Stimulated activated CD4-positive, alpha-beta T cell treated with anti-CD3 and anti-CD28 coated beads, Interleukin-1b, Interleukin-23, amount 100 ng/mL, for 48 hours (primary cell): ENCODE measurements at regions not wholly inside any gene's neighbourhood (a gene's known extent, or its start where the extent isn't known, plus 50 kb on each side); places are given as distances from the start of the nearest gene placed in this dataset.

Experiments
- DNase-seq: peaks from one replicate; pipeline ENCODE4 v3.0.0-alpha.2; 2020

DNA sequence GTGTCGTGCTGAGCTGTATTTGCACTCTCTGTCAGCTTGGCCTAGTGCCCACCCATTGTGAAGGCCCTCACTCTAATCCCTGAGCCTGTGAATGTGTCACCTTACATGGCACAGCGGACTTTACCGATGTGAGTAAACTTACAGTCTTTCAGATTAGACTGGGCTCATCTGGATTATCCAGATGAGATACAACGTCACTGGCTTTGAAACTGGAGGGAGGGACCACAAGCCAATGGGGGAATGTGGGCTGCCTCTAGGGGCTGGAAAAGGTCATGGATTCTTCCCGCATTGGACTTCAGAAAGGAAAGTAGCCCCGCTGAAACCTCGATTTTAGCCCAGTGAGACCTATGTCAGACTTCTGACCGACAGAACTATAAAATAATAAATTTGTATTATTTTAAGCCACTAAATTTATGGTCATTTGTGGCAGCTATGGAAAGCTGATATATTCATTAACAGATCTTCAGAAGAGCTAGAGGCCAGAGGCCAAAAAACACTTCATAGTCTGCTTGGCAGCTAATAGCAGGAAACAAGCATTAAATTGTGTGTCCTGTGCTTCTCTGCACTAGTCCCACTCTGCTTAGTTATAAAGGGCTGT lies 139.0 kb upstream of the GAS1 start:
- no peak for DNase-seq

DNA sequence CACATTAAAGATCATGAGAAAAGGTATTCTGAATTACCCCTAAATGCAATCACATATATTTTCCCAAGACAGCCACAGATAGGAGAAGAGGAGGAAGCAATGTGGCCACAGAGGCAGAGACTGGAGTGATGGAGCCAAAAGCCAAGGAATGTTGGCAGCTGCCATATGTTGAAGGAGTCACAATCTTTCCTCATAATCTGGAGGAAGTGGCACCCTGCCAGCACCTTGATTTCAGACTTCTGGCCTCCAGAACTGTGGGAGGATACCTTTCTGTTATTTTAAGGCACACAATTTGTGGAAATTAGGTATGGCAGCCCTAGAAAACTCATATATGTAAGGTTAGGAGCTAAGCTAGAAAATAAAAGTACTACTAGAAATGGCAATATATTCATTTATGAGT lies 139.9 kb upstream of the GAS1 start:
- no peak for DNase-seq

DNA sequence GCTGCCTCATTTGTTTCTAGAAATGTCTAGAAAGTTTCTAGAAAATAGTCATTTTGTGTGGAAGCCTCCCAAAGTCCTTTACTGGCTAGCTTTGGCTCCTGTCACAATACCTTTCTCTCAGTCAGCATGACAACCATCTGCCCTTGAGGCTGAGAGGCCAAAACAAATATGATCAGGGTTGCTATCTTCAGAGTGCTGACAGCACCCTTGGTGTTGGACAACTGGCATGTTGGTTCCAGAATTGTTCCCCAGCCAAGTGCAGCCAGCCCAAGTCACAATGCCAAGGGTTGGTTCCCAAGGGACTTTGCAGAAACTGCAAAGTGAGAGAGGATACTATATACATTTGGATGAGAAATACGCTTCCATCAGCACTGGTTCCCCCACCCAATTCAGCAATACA lies 140.9 kb upstream of the GAS1 start:
- DNase-seq: no peak

DNA sequence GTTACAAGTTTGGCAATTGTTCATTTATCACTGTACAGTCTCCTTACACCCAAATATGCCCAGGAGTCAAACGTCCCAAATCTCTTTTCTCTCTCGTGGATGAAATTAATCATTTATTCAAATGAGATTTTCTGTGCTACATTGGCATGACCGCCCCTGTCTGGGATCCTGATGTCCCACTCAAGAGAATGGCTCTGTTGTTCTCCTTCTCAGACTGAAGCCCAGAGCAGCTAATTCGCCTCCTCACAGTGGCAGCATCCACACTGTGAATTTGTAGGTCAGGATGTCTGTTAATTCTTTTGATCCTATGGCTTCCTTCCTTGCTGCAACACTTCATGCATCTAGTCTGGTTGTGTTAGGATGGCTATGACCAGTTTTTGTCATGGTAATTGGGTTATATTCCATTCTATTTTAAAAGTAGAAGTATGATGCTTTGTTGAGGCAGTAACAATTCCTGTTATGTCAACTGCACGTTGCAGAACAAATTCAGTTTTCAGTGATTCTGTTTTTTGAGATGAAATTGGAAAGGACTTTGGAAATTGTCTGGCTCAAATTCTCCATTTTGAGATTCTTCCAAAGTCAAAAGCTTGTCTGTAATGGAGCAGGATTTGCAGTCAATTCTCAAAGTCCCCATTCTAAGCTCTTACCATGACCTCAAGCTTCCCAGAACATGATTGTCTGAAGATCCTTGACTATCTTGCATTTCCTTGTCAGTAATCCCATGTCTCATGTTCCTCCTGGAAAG lies 141.5 kb upstream of the GAS1 start:
- DNase-seq: no peak

DNA sequence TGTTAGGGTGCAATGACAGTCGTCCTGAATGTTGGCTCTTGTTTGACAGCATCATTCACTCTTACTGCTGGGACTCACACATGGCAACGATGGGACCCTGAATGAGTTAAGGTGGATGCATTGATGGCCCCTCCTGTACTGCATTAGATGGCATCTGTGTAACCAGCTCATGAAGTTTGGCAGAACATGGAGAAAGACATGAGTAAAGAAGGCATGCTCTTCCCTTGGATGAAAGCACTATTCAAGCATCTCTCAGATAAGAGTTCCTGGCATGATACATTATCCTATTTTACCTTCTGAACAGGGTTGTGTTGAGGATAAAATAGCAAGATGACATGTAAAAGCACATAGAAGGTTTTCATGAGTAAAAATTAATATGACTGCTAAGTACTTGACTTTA lies 142.2 kb upstream of the GAS1 start:
- DNase-seq: no peak

DNA sequence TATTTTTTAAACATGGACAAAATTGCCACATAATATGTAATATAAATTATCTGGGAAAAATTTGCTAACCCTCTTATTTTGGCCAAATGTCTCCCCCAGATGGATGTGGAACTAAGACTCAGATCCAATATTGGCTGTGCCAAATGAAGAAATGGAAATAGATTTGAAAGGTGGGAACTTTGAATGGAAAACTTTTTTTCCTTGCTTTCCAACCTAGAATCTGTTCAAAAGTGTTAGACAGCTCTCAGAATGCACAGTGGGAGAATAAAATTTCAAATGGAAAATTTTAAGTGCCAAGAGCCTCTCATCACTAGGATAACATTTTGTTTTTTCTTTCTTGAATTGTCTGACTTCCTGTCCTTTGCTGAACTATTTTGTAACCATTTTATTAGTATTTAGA lies 142.6 kb upstream of the GAS1 start:
- DNase-seq: no peak

DNA sequence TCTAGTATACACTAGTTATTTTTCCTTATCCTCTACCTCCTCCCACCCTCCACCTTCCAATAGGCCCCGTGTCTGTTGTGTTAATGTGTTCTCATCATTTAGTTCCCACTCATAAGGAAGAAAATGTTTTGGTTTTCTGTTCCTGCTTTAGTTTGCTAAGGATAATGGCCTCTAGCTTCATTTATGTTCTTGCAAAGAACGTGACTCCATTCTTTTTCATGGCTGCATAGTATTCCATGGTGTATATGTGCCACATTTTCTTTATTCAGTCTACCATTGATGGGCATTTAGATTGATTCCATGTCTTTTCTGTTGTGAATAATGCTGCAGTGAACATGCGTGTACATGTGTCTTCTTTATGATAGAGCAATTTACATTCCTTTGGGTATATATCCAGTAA lies 146.5 kb upstream of the GAS1 start:
- DNase-seq: no peak

DNA sequence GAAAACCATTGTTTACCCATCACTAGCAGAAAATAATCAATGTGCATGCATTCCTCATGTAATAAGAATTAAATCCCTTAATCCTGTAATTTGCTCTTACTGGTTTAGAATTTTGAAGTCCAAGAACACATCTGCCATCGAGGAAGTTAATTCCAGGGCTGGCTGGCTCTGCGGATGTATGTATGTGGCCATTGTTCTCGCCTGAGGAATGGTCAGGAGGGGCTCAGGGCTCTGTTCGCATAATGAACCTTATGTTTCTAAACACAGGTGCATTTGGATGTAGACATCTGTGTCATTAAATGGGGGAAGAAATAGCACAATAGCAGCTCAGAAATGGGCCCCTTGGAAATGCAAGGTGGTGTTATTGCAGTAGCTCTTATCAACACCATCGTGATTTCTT lies 148.6 kb upstream of the GAS1 start:
- no peak for DNase-seq

DNA sequence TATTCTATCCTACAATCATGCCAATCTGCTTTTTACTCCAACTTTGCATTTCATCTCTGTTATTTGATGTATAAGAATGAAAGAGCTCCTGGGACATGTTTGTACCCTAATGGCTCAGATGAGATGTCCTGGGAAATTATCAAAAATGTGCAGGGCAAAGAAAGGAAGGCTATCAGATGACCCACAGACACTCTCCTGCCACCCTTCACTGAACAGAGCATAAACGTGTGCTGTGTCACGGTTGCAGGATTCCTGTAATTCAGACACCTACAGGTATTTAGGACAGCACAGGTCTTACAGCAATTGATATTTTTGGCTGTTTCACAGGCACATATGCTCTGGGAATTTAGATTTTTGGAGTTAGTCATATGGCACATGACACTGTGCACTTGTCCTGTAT lies 149.2 kb upstream of the GAS1 start:
- DNase-seq: no peak

DNA sequence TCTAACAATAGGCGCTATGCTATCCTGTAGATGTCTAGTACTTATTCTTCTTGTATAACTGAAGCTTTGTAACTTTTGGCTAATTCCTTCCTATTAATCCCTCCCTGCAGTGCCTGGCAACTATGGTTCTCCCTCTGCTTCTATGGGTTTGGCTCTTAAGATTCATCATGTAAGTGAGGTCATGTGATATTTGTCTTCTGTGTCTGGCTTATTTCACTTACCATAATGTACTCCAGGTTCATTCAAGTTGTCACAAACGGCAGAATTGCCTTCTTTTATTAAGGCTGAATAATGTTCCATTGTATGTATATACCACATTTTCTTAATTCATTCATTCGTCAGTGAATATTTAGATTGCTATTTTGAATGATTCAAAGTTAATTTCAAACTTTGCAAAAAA lies 149.9 kb upstream of the GAS1 start:
- no peak for DNase-seq

DNA sequence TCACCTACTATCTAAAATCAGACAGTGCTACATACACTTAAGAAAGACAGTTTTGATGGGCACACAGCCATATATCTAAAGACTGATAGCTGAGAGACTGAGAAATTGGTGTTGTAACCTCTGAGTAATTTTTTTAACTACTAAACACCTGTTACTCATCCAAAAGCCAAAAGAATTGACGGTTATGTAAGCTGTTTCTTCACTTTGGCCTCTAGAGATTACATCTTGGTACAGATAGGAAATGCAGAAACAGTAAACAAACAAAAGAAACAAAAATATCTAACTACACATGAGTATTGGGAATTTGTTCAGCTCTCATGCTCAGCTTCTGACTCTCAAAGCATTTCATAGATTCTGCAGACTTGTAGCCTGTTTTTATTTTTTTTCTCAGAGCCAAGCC lies 152.1 kb upstream of the GAS1 start:
- DNase-seq: no peak

DNA sequence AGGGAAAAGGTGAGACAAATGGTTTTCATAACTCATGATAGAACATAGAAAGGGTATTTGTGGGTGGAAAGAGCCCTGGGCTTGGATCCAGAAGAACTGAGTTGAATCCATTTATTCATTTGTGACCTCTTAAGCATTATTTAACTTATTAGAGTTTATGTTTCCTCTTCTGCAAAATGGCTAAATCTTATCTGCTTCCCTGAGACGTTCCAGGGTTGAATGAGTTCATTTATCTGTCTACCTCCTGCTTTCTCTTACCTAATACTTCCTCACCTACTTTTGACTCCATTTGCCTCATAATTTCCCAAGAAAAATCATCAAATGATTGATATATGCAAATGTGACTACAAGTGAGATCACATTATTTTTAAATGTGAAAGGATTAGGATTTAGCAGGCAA lies 152.7 kb upstream of the GAS1 start:
- no peak for DNase-seq

DNA sequence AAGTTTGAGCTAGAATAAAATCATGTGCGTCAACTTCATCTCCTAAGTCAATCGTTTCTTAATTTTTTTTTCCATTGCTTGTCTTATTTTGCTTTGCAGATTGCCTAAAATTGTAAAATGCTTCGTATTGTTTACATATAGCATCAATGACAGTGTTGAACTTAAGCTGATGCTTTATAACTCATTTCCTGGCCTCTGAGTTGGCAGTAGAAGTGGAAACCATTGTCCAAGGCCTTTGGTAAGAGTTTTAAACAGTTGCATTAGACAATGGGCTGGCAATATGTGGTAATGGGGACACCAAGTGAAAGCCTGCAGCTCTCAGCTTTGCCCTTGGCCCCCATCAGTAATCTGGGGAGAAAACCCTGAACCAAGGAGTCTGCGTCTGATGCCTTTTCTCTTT lies 154.8 kb upstream of the GAS1 start:
- DNase-seq: no peak

DNA sequence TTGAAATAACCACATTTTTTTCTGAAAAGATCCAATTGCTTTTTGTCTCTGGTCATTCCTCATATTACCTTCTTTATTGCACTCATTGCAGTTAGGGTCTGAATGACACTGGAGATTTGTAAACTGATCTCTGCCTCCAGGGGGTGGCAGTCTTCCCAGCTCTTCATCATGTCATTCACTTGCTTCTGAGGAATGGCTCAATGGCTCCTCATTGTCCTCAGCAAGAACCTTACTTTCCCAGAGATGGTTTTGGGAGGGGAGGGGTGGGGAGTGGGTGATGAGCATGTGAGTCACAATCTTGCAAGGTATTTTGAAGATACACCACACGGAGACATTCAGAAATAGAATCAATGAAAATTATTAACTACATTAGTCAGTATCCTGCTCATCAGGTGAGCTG lies 159.8 kb upstream of the GAS1 start:
- DNase-seq: no peak

DNA sequence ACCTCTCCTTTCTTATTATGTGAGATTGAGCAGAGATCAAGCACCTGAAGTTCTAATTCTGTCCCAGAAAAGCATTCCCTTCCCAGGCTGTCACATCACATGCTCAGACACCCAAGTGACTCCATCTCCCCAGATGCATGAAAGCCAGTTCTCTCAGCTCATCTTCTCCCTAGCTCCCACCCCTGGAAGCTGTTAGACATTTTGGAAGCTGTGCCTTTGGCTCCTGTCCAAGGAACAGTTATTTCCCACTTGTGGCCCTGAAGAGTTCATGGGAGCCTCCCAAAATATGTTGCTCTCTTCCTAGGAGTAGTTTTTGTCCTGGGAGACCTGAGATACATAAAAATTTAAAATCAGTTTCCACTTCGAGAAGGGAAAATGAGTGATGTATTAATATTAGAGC lies 161.4 kb upstream of the GAS1 start:
- no peak for DNase-seq

DNA sequence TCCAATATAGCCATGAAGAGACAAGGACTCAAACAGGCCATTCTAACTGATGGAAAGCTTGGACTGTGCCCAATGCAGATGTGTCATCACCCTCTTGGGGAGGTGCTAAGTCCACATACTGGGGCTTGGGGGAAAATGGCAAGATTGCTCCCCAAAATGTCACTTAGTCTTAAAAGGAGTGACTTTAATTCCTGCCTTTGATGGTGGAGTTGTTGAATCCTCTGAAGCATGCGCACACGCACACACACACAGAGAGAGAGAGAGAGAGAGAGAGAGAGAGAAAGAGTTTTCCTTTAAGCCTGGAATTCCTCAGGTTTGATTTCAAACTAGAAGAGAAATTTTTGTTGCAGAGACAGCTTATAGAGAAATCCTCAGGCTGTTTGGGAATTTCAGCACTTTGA lies 161.9 kb upstream of the GAS1 start:
- DNase-seq: no peak

DNA sequence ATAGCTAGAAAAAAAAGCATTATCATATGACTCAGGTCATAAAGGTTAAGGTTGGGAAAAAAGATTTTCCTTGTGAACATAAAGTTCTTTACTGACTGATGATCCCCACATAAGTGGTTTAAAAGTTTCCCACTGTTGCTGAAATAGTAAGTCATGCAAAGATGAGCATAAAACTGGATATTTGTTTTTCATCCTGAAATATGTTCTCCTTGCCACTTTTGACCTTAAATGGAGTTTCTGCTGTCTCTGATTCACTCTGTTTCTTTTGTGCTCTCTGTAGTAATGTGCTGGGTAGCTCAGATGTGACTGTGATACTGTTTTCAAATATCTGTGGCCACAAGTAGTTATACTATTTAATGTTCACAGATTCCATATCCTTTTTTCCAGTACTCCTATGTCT lies 162.5 kb upstream of the GAS1 start:
- DNase-seq: no peak

DNA sequence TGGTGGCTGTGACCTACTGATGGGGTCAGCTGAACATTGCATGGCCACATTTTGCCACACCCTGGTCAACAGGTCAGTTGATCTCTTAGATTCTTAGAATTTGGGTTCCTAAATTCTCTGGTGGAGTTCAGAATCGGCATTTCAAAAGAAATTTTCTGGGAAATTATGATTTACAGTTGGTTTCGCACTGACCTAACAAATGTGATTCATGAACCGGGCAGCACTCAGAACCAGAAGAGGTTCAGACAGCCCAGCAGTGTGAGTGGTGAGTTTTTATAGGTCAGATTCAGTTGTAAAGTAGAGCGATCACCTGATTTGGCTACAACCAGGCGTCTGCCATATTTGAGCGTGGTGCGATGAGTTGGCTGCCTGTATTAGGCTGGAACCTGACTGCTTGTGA lies 163.7 kb upstream of the GAS1 start:
- no peak for DNase-seq

DNA sequence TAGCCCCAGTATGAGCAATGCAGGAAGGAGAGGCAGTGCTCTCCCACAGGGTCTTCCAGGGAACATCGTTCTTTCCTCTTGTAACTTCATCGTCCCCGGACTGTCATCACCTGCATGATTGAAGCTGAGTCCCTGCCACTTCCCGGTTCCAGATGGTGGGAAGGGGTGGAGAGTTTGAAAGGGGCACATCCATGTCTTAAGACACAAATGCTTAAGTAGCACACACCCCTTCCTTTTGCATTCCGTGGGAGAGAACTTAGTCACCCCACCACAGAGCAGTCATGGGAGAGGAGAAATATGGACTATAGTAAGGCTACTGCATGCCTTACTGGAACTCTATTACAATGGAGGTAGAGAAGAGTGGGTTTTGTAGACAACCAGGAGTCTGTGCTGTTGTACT lies 165.3 kb upstream of the GAS1 start:
- no peak for DNase-seq

DNA sequence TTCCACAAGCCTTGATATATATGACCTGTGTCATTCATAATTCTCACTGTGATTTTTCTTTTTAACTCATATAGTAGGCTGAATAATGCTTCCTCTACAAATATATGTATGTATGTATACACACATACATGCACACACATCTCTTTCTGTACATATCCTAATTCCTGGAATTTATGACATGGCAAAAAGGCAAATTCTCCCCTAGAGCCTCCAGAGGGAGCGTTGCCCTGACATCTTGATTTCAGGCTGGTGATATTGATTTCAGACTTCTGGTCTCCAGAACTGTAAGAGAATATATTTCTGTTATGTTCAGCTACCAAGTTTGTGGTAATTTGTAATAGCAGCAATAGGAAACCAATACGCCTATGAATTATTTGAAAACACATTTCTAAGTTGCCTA lies 166.6 kb upstream of the GAS1 start:
- DNase-seq: no peak

DNA sequence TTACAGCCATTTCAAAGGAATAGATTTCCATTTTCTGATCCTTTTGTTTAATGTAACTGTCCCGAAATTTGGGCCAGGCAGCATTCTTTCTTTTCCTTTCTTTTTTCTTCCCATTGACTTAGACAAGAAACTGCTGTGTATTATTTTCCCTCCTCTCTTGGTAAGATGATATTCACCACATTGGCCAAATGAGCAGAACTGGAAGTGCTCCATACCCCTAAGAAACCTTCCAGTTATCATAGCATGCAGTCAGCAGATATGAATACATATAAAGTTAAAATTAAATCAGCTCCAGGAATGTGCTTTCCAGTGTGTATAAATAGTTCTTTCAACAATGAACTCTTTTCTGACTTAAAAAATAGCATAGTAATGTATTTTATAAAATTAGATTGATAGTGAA lies 168.5 kb upstream of the GAS1 start:
- no peak for DNase-seq

DNA sequence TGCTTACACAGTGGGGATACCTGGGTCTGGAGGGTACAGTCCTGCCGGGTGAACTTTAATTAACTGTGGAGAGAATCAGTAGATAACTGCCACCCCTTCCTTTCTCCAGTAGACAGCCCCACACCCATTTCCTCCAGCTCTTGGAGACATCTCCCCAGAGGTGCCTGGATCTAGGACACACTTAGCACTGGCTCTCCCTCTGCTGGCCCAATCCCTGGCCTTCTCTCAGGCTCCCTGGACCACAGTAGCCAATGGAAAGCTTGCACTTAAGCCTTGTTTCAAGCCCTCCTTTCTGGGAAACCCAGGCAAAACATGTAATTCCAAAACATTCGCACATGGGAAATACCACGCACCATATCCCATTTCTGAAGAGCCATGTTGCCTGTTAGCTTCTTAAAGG lies 169.2 kb upstream of the GAS1 start:
- DNase-seq: no peak

DNA sequence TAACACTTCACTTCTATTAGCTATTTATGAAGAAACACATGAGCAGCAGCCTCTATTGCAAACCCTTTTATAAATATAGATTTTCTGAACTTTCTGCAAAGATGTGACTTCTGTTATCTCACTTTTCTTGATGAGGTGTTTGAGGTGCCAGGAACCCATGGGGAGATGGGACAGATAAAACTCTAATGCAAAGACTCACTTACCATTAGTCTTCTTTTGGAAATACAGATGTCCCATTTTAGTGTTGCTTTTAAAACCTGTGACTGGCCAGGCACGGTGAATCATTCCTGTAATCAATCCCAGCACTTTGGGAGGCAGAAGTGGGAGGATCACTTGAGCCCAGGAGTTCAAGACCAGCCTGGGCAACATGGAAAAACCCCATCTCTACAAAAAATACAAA lies 171.3 kb upstream of the GAS1 start:
- DNase-seq: no peak

DNA sequence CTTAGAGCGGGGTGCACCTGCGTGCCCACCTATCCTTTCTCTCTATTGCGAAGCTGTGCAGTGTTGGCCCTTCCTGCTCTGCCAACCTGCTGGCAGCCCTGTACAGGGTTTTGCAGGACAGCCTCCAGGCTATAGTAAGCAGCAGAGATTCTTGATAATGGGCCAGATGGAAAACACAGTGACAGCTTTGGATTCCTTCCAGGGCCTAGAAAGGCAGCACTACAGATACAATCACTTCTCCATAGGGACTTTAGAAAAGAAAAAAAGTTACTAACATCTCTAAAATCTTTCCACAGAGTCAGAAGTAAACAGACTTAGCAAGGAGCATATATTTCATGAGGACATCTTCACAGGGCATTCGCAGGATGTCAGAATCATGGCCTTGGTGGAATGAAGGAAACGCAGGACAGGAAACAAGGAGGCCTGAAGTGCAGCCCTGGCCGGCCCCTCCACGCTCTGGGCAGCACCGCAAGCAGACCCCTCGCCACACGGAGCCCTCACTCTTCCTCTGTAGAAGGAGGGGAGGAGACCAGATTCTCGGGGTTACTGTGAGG lies 172.1 kb upstream of the GAS1 start:
- no peak for DNase-seq

DNA sequence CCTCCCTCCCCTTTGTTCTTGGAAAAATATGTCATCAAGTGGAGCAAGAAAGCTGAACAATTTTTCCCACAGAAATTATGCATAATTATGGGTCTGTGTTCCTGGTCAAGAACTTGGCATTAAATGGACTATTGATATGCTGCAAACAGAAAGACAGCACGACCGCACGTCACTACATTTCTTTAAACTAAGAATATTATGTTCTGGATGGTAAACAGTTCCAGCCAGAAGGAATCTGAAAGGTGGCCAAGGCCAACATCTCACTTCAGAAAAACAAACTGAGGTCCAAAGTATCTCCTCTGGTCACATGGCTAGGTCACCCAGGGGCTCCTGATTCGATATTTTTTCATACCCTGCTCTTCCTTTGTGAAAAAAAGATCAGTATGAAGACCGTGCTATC lies 173.3 kb upstream of the GAS1 start:
- no peak for DNase-seq
